HCT116 (cell line): ENCODE measurements at regions not wholly inside any gene's neighbourhood (a gene's known extent, or its start where the extent isn't known, plus 50 kb on each side); places are given as distances from the start of the nearest gene placed in this dataset.

Experiments used
- ATAC-seq: fragments of 200-7000 bp; cut with Tn5 transposase; 2 replicates; pipeline ENCODE4 v1.9.1; 2020; ENCODE audit warnings: mild to moderate bottlenecking, moderate library complexity
- BruUV-seq: library from RNA; stranded (reverse); fragments of 400-500 nt; replicated peaks from 2 replicates; lab custom pipeline; 2021; lab: Mats Ljungman, UMichigan
- CTCF ChIA-PET: fragments of 300-600 bp; sonication (Branson Sonifier 250); formaldehyde crosslinking; loops from one replicate; lab custom pipeline; 2021; ENCODE audit warnings: antibody characterized with exemption; lab: Charles Lee
- POLR2A ChIA-PET: fragments of 300-600, 350-600 bp; sonication (Branson Sonifier 250); formaldehyde crosslinking; loops from one replicate; lab custom pipeline; 2021; ENCODE audit warnings: antibody characterized with exemption; lab: Charles Lee
- RAD21 ChIA-PET, 2 experiments: fragments of 300-600 bp; sonication (Branson Sonifier 250); formaldehyde crosslinking; loops; one replicate each; lab custom pipeline; 2023; ENCODE audit warnings: low total read pairs in 2 of 2; ENCODE audit not compliant: uncharacterized antibody in 2 of 2, unreplicated experiment in 2 of 2, low non-redundant PET in 1 of 2; lab: Charles Lee
- DNase-seq: peaks from one replicate; pipeline ENCODE4 v3.0.0-alpha.2; 2010; ENCODE audit warnings: low read depth, low spot score
- H2AFZ ChIP-seq: fragments of 200-600 bp; shearing (Covaris generic), sonication (generic); 2 replicates; pipeline ENCODE4 v1.6.1; 2017; ENCODE audit warnings: low read depth, mixed run types, mixed read lengths, antibody characterized with exemption, low read length; ENCODE audit not compliant: poor library complexity, severe bottlenecking
- H3K27ac ChIP-seq: 2 replicates; pipeline ENCODE4 v1.5.1; 2012; ENCODE audit warnings: low read depth, low read length
- H3K27me3 ChIP-seq: fragments of 200-600 bp; sonication (generic); 2 replicates; pipeline ENCODE4 v1.6.1; 2016; ENCODE audit warnings: mixed run types, low read length, mixed read lengths; ENCODE audit not compliant: insufficient read depth
- H3K36me3 ChIP-seq, 2 experiments: fragments of 200-500 bp in 1 of 2; fragments of 200-600 bp in 1 of 2; sonication (Bioruptor generic) in 1 of 2; sonication (generic) in 1 of 2; 2 replicates each; pipeline versions ENCODE4 v1.5.1 to v1.6.1; 2014 to 2016; ENCODE audit warnings: low read length in 2 of 2, inconsistent platforms in 1 of 2, mixed read lengths in 1 of 2, mixed run types in 1 of 2; ENCODE audit not compliant: insufficient read depth in 2 of 2, control insufficient read depth in 1 of 2
- H3K4me1 ChIP-seq, 2 experiments: fragments of 200-600 bp in 1 of 2; sonication (generic) in 1 of 2; 2 replicates each; pipeline versions ENCODE4 v1.5.1 to v1.6.1; 2012 to 2017; ENCODE audit warnings: low read length in 2 of 2, inconsistent platforms in 1 of 2, mild to moderate bottlenecking in 1 of 2, mixed read lengths in 1 of 2, mixed run types in 1 of 2, moderate library complexity in 1 of 2; ENCODE audit not compliant: insufficient read depth in 2 of 2, control insufficient read depth in 1 of 2
- H3K4me2 ChIP-seq: fragments of 200-600 bp; sonication (generic); 2 replicates; pipeline ENCODE4 v1.6.1; 2017; ENCODE audit warnings: mixed run types, low read length, mixed read lengths
- H3K4me3 ChIP-seq, 2 experiments: fragments of 200-600 bp in 1 of 2; sonication (generic) in 1 of 2; replicated peaks in 1 of 2; 2 replicates each; pipeline ENCODE4 v1.5.1; 2011 to 2016; ENCODE audit warnings: low read length in 2 of 2, control low read depth in 1 of 2, low read depth in 1 of 2, mild to moderate bottlenecking in 1 of 2, mixed read lengths in 1 of 2, mixed run types in 1 of 2
- H3K79me2 ChIP-seq: fragments of 200-600 bp; sonication (generic); 2 replicates; pipeline ENCODE4 v1.6.1; 2017; ENCODE audit warnings: mild to moderate bottlenecking, mixed run types, low read length, moderate library complexity, mixed read lengths; ENCODE audit not compliant: insufficient read depth
- H3K9ac ChIP-seq: fragments of 200-600 bp; sonication (generic); 2 replicates; pipeline ENCODE4 v1.6.1; 2016; ENCODE audit warnings: low read length, mixed read lengths
- H3K9me2 ChIP-seq: fragments of 200-600 bp; sonication (generic), shearing (Covaris generic); 2 replicates; pipeline ENCODE4 v1.6.1; 2017; ENCODE audit warnings: mixed run types, mild to moderate bottlenecking, moderate library complexity; ENCODE audit not compliant: insufficient read depth
- H3K9me3 ChIP-seq, 2 experiments: fragments of 200-500 bp in 1 of 2; fragments of 200-600 bp in 1 of 2; sonication (Bioruptor generic) in 1 of 2; sonication (generic) in 1 of 2; 2 replicates each; pipeline ENCODE4 v1.6.1; 2014 to 2017; ENCODE audit warnings: low read length in 2 of 2, mixed read lengths in 2 of 2, inconsistent platforms in 1 of 2, low read depth in 1 of 2, mild to moderate bottlenecking in 1 of 2, mixed run types in 1 of 2, moderate library complexity in 1 of 2; ENCODE audit not compliant: control insufficient read depth in 1 of 2, insufficient read depth in 1 of 2
- H4K20me1 ChIP-seq: fragments of 200-600 bp; sonication (generic), shearing (Covaris generic); 2 replicates; pipeline ENCODE4 v1.6.1; 2017; ENCODE audit warnings: mixed run types, mild to moderate bottlenecking, moderate library complexity; ENCODE audit not compliant: insufficient read depth
- POLR2AphosphoS5 ChIP-seq: IDR thresholded peaks from 2 replicates; pipeline ENCODE4 v1.6.1; 2011; ENCODE audit warnings: mild to moderate bottlenecking, low read depth, low read length, moderate library complexity
- RAD21 ChIP-seq: IDR thresholded peaks from 2 replicates; pipeline ENCODE4 v1.6.1; 2012; ENCODE audit warnings: low read depth, mild to moderate bottlenecking
- SIN3A ChIP-seq: IDR thresholded peaks from 2 replicates; pipeline ENCODE4 v1.6.1; 2012; ENCODE audit warnings: low read depth
- SRF ChIP-seq: IDR thresholded peaks from 2 replicates; pipeline ENCODE4 v1.6.1; 2012; ENCODE audit warnings: low read depth
- YY1 ChIP-seq: IDR thresholded peaks from 2 replicates; pipeline ENCODE4 v1.6.1; 2011; ENCODE audit warnings: low read length, low read depth, moderate library complexity, mild to moderate bottlenecking; ENCODE audit not compliant: insufficient replicate concordance; ENCODE audit errors: extremely low read depth
- ZFX ChIP-seq: fragments of 450-650 bp; IDR thresholded peaks from 2 replicates; pipeline ENCODE4 v1.6.1; 2017
- ZNF274 ChIP-seq: fragments of 200-500 bp; sonication (Bioruptor generic); IDR thresholded peaks from 2 replicates; pipeline ENCODE4 v1.6.1; 2014; ENCODE audit warnings: mild to moderate bottlenecking, low read depth, low read length, inconsistent platforms
- intact Hi-C: fragments of 100-400 bp; cut with micrococcal nuclease; formaldehyde crosslinking; loops from 2 replicates; pipeline ENCODE4 v1.10.0; 2022
- TF ChIP-seq, protein P1 (sequence below): IDR thresholded peaks from 2 replicates; pipeline ENCODE4 v1.6.1; 2011; ENCODE audit warnings: mild to moderate bottlenecking, low read length, moderate library complexity; ENCODE audit not compliant: insufficient replicate concordance; ENCODE audit errors: extremely low read depth
- TF ChIP-seq, protein P2 (sequence below): IDR thresholded peaks from 2 replicates; pipeline ENCODE4 v1.6.1; 2012; ENCODE audit warnings: low read depth

- no peak for DNase-seq
Measured at GRCh38 chr16:77600555-77600954, 121.8 kb upstream of the NUDT7 start.

DNA sequence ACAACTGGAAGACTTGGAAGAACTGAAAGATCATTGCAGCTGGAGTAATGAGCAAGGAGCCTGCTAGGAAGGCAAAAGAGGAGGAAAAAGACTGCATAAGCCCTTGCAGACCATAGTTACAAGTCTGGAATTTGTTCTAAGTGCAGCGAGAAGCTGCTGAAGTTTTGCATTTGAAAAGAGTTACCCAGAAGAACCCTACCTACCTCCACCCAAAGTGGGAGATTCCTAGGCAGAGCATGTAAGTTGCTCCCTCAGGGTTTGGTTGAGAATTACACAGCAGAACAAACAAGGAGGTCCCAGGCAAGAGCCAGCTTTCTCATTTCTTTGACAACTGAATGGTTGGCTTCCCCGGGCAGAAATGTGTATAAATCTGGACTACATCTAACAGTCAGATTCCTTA, 118.7 kb upstream of the NUDT7 start:
- Histone ChIP-seq H3K36me3 (no peaks in the 10 kb centered on the region), H3K9me3 (no peaks in the 10 kb centered on the region), H3K4me3 (no peak overlapping the region), H4K20me1 (no peaks in the 10 kb centered on the region), H3K4me2 (no peak overlapping the region)
- CTCF ChIA-PET = interaction anchor here (1.1 kb wide), 1 partner anchor 399 kb away, joined by 3 read pairs; no protein-coding TSS in a partner anchor
- TF ChIP-seq RAD21 (no peak), POLR2AphosphoS5 (no peak)
- TF ChIP-seq, protein P1, sequence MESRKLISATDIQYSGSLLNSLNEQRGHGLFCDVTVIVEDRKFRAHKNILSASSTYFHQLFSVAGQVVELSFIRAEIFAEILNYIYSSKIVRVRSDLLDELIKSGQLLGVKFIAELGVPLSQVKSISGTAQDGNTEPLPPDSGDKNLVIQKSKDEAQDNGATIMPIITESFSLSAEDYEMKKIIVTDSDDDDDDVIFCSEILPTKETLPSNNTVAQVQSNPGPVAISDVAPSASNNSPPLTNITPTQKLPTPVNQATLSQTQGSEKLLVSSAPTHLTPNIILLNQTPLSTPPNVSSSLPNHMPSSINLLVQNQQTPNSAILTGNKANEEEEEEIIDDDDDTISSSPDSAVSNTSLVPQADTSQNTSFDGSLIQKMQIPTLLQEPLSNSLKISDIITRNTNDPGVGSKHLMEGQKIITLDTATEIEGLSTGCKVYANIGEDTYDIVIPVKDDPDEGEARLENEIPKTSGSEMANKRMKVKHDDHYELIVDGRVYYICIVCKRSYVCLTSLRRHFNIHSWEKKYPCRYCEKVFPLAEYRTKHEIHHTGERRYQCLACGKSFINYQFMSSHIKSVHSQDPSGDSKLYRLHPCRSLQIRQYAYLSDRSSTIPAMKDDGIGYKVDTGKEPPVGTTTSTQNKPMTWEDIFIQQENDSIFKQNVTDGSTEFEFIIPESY = no peak
- TF ChIP-seq, all 23 proteins: peak for 0
- H3K9me2 ChIP-seq = no peaks in the 10 kb centered on the region
- H3K9ac ChIP-seq = no peak overlapping the region
- no peak overlapping the region for H2AFZ ChIP-seq
- no peaks in the 10 kb centered on the region for H3K79me2 ChIP-seq
- ATAC-seq (no peak), DNase-seq (no peak)
- peaks cover 30% of the 10 kb centered on the region for H3K27me3 ChIP-seq
- ChIA-PET RAD21 (no interaction called here), POLR2A (no interaction called here)
- no TSS peak for BruUV-seq
- H3K27ac ChIP-seq = no peak overlapping the region
- intact Hi-C loops = no loop called here
- H3K4me1 ChIP-seq = no peaks in the 10 kb centered on the region

More at GRCh38 chr16:77600555-77600954, 121.8 kb upstream of the NUDT7 start:
- Histone ChIP-seq H3K4me2 (no peak overlapping the region), H3K79me2 (no peaks in the 10 kb centered on the region), H4K20me1 (no peaks in the 10 kb centered on the region), H2AFZ (no peak overlapping the region), H3K4me1 (no peaks in the 10 kb centered on the region), H3K27me3 (peaks cover 30% of the 10 kb centered on the region), H3K9me3 (no peaks in the 10 kb centered on the region), H3K4me3 (no peak overlapping the region), H3K9ac (no peak overlapping the region), H3K36me3 (no peaks in the 10 kb centered on the region), H3K27ac (no peak overlapping the region), H3K9me2 (no peaks in the 10 kb centered on the region)
- CTCF ChIA-PET = no interaction called here
- no TSS peak for BruUV-seq
- RAD21 ChIA-PET = no interaction called here
- intact Hi-C loops = no loop called here
- TF ChIP-seq YY1 (no peak), SRF (no peak), ZFX (no peak), SIN3A (no peak), ZNF274 (no peak), RAD21 (no peak)
- TF ChIP-seq, protein P2, sequence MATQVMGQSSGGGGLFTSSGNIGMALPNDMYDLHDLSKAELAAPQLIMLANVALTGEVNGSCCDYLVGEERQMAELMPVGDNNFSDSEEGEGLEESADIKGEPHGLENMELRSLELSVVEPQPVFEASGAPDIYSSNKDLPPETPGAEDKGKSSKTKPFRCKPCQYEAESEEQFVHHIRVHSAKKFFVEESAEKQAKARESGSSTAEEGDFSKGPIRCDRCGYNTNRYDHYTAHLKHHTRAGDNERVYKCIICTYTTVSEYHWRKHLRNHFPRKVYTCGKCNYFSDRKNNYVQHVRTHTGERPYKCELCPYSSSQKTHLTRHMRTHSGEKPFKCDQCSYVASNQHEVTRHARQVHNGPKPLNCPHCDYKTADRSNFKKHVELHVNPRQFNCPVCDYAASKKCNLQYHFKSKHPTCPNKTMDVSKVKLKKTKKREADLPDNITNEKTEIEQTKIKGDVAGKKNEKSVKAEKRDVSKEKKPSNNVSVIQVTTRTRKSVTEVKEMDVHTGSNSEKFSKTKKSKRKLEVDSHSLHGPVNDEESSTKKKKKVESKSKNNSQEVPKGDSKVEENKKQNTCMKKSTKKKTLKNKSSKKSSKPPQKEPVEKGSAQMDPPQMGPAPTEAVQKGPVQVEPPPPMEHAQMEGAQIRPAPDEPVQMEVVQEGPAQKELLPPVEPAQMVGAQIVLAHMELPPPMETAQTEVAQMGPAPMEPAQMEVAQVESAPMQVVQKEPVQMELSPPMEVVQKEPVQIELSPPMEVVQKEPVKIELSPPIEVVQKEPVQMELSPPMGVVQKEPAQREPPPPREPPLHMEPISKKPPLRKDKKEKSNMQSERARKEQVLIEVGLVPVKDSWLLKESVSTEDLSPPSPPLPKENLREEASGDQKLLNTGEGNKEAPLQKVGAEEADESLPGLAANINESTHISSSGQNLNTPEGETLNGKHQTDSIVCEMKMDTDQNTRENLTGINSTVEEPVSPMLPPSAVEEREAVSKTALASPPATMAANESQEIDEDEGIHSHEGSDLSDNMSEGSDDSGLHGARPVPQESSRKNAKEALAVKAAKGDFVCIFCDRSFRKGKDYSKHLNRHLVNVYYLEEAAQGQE = no peak
- POLR2A ChIA-PET = no interaction called here
- ATAC-seq = no peak
